Spleen (tissue), 11 donors: ENCODE measurements at regions not wholly inside any gene's neighbourhood (a gene's known extent, or its start where the extent isn't known, plus 50 kb on each side); places are given as distances from the start of the nearest gene placed in this dataset.

Experiments used
- DNase-seq: peaks from one replicate; pipeline ENCODE4 v3.0.0-alpha.2; 2020
- H3K27ac ChIP-seq, 8 donors: fragments of 200-600 bp; sonication (generic) in 7 of 8; 1 replicate in 4 of 8; 2 replicates in 4 of 8; pipeline versions ENCODE4 v1.5.0 to v1.8.0; 2016 to 2021; ENCODE audit warnings: inconsistent platforms in 4 of 8, mild to moderate bottlenecking in 4 of 8, moderate library complexity in 1 of 8
- H3K27me3 ChIP-seq, 7 donors: fragments of 200-600 bp; sonication (generic) in 6 of 7; replicated peaks in 1 of 7; 1 replicate in 4 of 7; 2 replicates in 3 of 7; pipeline versions ENCODE4 v1.5.0 to v1.8.0; 2016 to 2021; ENCODE audit warnings: inconsistent platforms in 3 of 7, mild to moderate bottlenecking in 1 of 7
- H3K36me3 ChIP-seq, 6 donors: fragments of 200-600 bp; sonication (generic) in 5 of 6; 1 replicate in 4 of 6; 2 replicates in 2 of 6; pipeline versions ENCODE4 v1.5.0 to v1.8.0; 2016 to 2021; ENCODE audit warnings: inconsistent platforms in 2 of 6
- H3K4me1 ChIP-seq, 6 donors: fragments of 200-600 bp; sonication (generic) in 5 of 6; 1 replicate in 3 of 6; 2 replicates in 3 of 6; pipeline versions ENCODE4 v1.5.0 to v1.8.0; 2016 to 2021; ENCODE audit warnings: inconsistent platforms in 3 of 6
- H3K4me3 ChIP-seq, 8 donors: fragments of 200-600 bp; sonication (generic) in 7 of 8; 1 replicate in 4 of 8; 2 replicates in 4 of 8; pipeline versions ENCODE4 v1.5.0 to v1.8.0; 2016 to 2021; ENCODE audit warnings: inconsistent platforms in 4 of 8, mild to moderate bottlenecking in 4 of 8, moderate library complexity in 2 of 8
- H3K9me3 ChIP-seq, 8 donors: fragments of 200-600 bp; sonication (generic) in 7 of 8; 1 replicate in 4 of 8; 2 replicates in 4 of 8; pipeline versions ENCODE4 v1.5.0 to v1.8.0; 2016 to 2021; ENCODE audit warnings: inconsistent platforms in 4 of 8
- CTCF ChIP-seq, 11 experiments: fragments of 200-600 bp in 7 of 11; fragments of 450-650 bp in 4 of 11; sonication (generic) in 4 of 11; IDR thresholded peaks in 8 of 11; conservative IDR thresholded peaks in 3 of 11; 1 replicate in 7 of 11; 2 replicates in 4 of 11; pipeline versions ENCODE4 v1.4.0 to v1.8.0; 2016 to 2021; ENCODE audit warnings: antibody characterized with exemption in 11 of 11, inconsistent platforms in 4 of 11, mild to moderate bottlenecking in 1 of 11
- POLR2A ChIP-seq, 3 donors: fragments of 450-650 bp; IDR thresholded peaks; one replicate each; pipeline ENCODE4 v1.5.1; 2017; ENCODE audit warnings: antibody characterized with exemption in 3 of 3, mild to moderate bottlenecking in 1 of 3
- POLR2AphosphoS5 ChIP-seq, 3 donors: sonication (generic); formaldehyde crosslinking; IDR thresholded peaks; one replicate each; pipeline ENCODE4 v1.5.1; 2017; ENCODE audit warnings: antibody characterized with exemption in 3 of 3
- WGBS, 5 donors: extraction: QIAGEN DNeasy Blood & Tissue Kit in 3 of 5; methylation state at CpG; one replicate each; pipeline versions ENCODE4 v1.1.5 to v1.1.7; 2013 to 2018; 5-methylcytosine and 5-hydroxymethylcytosine counted together
- intact Hi-C: fragments of 100-400 bp; cut with DNase I; formaldehyde crosslinking; loops from one replicate; pipeline ENCODE4 v1.15.0; 2023; ENCODE audit warnings: low total_unique reads
- donor health status: healthy with polysubstance abuse.
- donor health status: DM: no; HTN: no; CAD: no; lungs with moderate emphysema.
- donor health status: DM: no; HTN: no; CAD: no.
- donor health status: Bipolar disorder and iron deficiency.
- donor health status: healthy.
- donor health status: DM: no; HTN: no; CAD: no.
- donor health status: DM: yes; HTN: yes; CAD: no.

GRCh38 chr5:119726544-119726943 lies 97.2 kb downstream of the FAM170A start:
- TF ChIP-seq POLR2AphosphoS5 (IDR thresholded peaks at IDR 0.05), result no peak
- no peak for TF ChIP-seq POLR2A (IDR thresholded peaks at IDR 0.05)
- no peak for TF ChIP-seq CTCF (IDR thresholded peaks at IDR 0.05 in 8 of 11, conservative IDR thresholded peaks at IDR 0.05 in 3 of 11)
- H3K4me1 ChIP-seq, result no peaks in the 10 kb centered on the region

GRCh38 chr5:119740225-119740624 lies 110.9 kb downstream of the FAM170A start:
- H3K4me3 ChIP-seq, result no peak overlapping the region
- no peaks in the 10 kb centered on the region for H3K36me3 ChIP-seq
- no peak overlapping the region for H3K27ac ChIP-seq
- H3K9me3 ChIP-seq, result no peaks in the 10 kb centered on the region
- WGBS, 5 donors, result 71 to 83% (median 72%) methylated on average over 2 of the region's 2 CpGs
- no peaks in the 10 kb centered on the region for H3K27me3 ChIP-seq
- DNase-seq, result no peak
- TF ChIP-seq POLR2A (IDR thresholded peaks at IDR 0.05), result no peak
- TF ChIP-seq POLR2AphosphoS5 (IDR thresholded peaks at IDR 0.05), result no peak
- no peak for TF ChIP-seq CTCF (IDR thresholded peaks at IDR 0.05 in 8 of 11, conservative IDR thresholded peaks at IDR 0.05 in 3 of 11)
- H3K4me1 ChIP-seq, result no peaks in the 10 kb centered on the region
- intact Hi-C loops, result no loop called here

More at GRCh38 chr5:119726544-119726943, 97.2 kb downstream of the FAM170A start:
- H3K27ac ChIP-seq, result no peak overlapping the region
- peaks cover 0 to 29% (median 22%) of the 10 kb centered on the region in 8 donors for H3K9me3 ChIP-seq
- no peak overlapping the region for H3K4me3 ChIP-seq
- DNase-seq, result no peak
- no peaks in the 10 kb centered on the region for H3K36me3 ChIP-seq
- intact Hi-C loops, result no loop called here
- H3K27me3 ChIP-seq, result peaks cover 0 to 3% (median 0%) of the 10 kb centered on the region in 7 donors

- Histone ChIP-seq H3K27me3 (no peaks in the 10 kb centered on the region), H3K9me3 (no peaks in the 10 kb centered on the region), H3K36me3 (no peaks in the 10 kb centered on the region), H3K4me1 (no peaks in the 10 kb centered on the region), H3K4me3 (no peak overlapping the region), H3K27ac (no peak overlapping the region)
- TF ChIP-seq CTCF (IDR thresholded peaks at IDR 0.05 in 8 of 11, conservative IDR thresholded peaks at IDR 0.05 in 3 of 11) (no peak), POLR2A (IDR thresholded peaks at IDR 0.05) (no peak), POLR2AphosphoS5 (IDR thresholded peaks at IDR 0.05) (no peak)
- DNase-seq, result no peak
- intact Hi-C loops, result no loop called here
These were observed 112.3 kb downstream of the FAM170A start for GRCh38 chr5:119741691-119742090.

GRCh38 chr5:119742311-119742710 lies 113.0 kb downstream of the FAM170A start:
- WGBS, 5 donors, result 70 to 81% (median 76%) methylated on average over 4 of the region's 4 CpGs
- Histone ChIP-seq H3K4me1 (no peaks in the 10 kb centered on the region), H3K9me3 (no peaks in the 10 kb centered on the region), H3K27me3 (no peaks in the 10 kb centered on the region), H3K36me3 (no peaks in the 10 kb centered on the region), H3K4me3 (no peak overlapping the region), H3K27ac (no peak overlapping the region)
- intact Hi-C loops, result no loop called here
- DNase-seq, result no peak
- TF ChIP-seq POLR2A (IDR thresholded peaks at IDR 0.05), result no peak
- no peak for TF ChIP-seq POLR2AphosphoS5 (IDR thresholded peaks at IDR 0.05)
- TF ChIP-seq CTCF (IDR thresholded peaks at IDR 0.05 in 8 of 11, conservative IDR thresholded peaks at IDR 0.05 in 3 of 11), result no peak
